ENCODE measurements at regions not wholly inside any gene's neighbourhood (a gene's known extent, or its start where the extent isn't known, plus 50 kb on each side); places are given as distances from the start of the nearest gene placed in this dataset.

DNA sequence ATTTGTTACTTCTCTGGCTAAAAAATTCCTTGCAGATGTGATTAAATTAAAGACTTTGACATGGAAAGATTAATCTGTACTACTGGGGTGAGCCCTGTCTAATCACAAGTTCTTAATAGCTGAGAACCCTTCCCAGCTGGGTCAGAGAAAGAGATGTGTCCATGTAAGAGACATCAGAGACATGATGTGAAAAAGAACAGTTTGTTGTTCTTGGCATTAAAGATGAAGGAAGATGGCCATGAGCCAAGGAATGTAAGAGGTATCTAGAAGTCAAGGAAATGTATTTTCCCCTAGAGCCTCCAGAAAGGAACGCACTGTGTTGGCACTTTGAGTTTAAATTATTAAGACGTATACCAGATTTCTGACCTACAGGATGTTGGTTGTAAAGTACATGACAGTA, 1271.5 kb upstream of the PRMT6 start:
- DNase-seq (ENCODE audit: low read depth in 2 of 2): no peak

DNA sequence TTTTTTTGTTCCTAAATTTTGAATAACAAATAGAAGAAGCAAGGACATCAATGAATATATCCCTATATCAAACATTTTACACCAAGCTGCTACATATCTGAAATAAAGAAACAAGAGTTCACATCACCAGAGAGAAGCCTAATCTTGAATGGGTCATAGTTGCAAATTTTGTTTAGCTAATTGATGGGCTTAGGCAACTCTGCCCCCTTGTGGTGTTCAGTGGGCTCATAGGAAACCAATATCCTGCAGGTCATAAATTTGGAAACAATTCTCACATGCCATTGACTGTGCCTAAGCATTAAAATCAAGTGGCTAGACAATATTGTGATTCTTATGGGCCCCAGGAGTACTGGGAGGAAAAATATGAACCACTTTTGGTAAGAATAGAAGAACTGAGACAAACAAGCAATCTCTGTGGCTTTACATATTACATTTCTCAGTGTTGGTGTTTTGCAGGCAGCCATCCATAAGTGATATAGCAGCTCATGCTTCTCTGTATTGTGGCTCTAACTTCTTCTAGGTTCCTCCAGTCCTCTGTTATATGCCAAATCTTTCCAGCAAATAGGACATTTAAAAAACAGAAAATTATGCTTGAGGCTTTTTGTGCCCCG, 1262.8 kb upstream of the PRMT6 start:
- DNase-seq (ENCODE audit: low read depth in 2 of 2): peak; percentile 1 to 21

- DNase-seq (ENCODE audit: low read depth in 2 of 2): no peak
These were observed 1260.7 kb upstream of the PRMT6 start for GRCh38 chr1:105795741-105796140.

DNA sequence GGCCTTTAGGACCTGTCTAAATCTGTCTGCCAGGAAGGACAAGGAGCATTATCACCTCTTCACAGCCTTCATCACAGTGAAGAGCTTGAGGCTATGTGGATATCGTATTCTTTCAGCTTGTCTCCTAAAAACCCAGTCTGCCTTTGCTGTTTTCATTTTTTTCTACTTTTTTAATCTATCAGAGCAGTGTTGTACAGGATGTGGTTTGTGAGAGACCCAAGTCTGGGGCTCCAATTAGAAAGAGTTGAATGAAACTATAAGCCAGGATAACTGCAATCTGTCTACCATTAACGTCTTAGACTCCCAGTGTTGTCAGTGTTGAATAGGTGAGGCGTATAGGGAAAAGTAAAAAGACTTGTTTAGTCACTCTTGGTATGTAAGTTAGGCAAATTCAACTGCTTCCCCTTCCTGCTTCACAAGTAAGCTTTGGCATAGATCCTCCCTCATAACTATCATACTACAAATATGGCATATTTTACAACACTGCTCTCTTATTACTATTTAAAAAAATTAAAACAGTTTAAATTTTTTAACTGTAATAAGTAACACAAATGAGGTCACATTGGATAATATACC, 1225.8 kb upstream of the PRMT6 start:
- DNase-seq (ENCODE audit: low read depth in 2 of 2): no peak

DNA sequence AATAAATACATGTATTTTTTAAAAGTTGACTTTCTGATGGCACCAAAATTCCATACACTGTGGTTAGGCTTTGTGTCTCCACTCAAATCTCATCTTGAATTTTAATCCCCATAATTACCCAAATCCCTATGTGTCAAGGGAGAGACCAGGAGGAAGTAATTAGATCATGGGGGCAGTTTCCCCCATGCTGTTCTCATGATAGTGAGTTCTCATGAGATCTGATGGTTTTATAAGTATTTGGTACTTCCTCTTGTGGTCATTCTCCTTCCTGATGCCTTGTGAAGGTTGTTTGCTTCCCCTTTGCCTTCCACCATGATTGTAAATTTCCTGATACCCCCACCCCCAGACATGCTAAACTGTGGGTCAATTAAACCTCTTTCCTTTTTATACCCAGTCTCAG, 1218.4 kb upstream of the PRMT6 start:
- no peak for DNase-seq (ENCODE audit: low read depth in 2 of 2)

GRCh38 chr1:105865546-105865945, 1190.9 kb upstream of the PRMT6 start:
- no peak for DNase-seq (ENCODE audit: low read depth in 2 of 2)

GRCh38 chr1:105872817-105873216, 1183.7 kb upstream of the PRMT6 start:
- no peak for DNase-seq (ENCODE audit: low read depth in 2 of 2)

- DNase-seq (ENCODE audit: low read depth in 2 of 2): no peak
These were observed 1181.9 kb upstream of the PRMT6 start for GRCh38 chr1:105874621-105875020.

DNA sequence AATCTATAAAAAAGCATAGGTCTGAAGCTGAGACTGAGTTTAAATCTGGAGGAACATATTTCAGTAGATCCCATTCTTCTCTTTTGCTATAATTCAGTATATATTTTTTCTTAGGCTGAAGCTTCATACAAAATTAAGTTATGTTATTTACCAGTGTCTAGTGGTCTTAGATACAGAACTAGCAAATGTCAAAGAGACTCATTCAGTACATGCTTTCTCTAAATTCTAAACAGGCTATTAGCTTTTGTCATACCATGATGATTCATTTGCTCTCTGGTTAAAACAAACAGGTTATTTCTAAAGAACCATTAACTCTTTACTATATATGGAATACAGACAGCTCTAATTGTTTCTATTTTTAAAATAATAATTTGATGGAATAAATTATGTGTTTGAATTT, 1170.2 kb upstream of the PRMT6 start:
- no peak for DNase-seq (ENCODE audit: low read depth in 2 of 2)

- DNase-seq (ENCODE audit: low read depth in 2 of 2): no peak
These were observed 1165.2 kb upstream of the PRMT6 start for GRCh38 chr1:105891308-105891707.

- DNase-seq (ENCODE audit: low read depth in 2 of 2): no peak
These were observed 1162.5 kb upstream of the PRMT6 start for GRCh38 chr1:105894006-105894405.

- no peak for DNase-seq (ENCODE audit: low read depth in 2 of 2)
These were observed 1146.7 kb upstream of the PRMT6 start for GRCh38 chr1:105909811-105910210.

DNA sequence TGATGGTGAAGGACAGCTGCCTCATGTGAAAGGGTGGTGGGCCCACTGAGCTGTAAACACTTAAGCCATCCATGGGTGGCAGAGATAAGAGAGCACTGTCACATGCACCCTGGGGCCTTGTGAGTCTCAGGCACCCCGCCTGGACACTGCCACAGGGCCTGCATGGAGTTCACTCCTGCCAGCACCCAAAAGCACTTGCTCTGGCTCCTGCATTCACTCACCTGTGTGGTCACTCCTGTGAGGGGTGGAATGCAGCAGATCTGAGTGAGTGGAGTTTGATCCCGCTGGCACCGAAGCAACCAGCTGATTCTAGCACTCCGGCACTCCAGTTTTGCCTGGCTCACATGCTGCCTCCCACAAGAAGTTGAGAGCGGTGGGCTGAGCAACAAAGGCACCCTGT, 1142.1 kb upstream of the PRMT6 start:
- DNase-seq (ENCODE audit: low read depth in 2 of 2): no peak

- no peak for DNase-seq (ENCODE audit: low read depth in 2 of 2)
These were observed 1121.7 kb upstream of the PRMT6 start for GRCh38 chr1:105934806-105935205.

GRCh38 chr1:105964879-105965278, 1091.6 kb upstream of the PRMT6 start:
- no peak for DNase-seq (ENCODE audit: low read depth in 2 of 2)

GRCh38 chr1:105997516-105997915, 1059.0 kb upstream of the PRMT6 start:
- DNase-seq (ENCODE audit: low read depth in 2 of 2): no peak

DNA sequence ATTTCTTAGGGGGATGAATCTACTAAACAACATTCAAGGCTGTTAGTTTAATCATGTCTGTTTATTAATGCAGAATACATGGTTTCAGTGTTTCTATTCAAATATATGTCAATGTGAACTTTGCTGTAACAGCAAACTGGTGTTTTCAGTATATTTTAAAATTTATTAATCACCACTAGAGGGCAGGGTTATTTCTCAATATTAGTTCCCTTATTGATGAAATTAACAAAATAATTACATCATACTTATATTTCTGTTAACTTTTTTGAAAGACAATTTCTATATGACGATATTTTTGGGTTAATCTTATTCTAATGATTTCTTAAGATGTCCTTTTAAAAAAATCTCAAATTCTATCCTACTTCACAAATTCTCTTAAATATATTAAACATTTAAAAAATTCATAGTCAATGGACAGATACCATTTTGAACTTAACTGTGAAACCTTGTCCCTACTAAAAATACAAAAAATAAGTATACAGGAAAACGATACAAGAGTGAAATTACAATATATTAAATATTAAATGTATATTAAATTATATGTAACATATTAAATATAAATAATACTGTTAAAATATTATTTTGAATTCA, 1034.1 kb upstream of the PRMT6 start:
- peak in 1 of 2 donors; percentile 1 for DNase-seq (ENCODE audit: low read depth in 2 of 2)

DNA sequence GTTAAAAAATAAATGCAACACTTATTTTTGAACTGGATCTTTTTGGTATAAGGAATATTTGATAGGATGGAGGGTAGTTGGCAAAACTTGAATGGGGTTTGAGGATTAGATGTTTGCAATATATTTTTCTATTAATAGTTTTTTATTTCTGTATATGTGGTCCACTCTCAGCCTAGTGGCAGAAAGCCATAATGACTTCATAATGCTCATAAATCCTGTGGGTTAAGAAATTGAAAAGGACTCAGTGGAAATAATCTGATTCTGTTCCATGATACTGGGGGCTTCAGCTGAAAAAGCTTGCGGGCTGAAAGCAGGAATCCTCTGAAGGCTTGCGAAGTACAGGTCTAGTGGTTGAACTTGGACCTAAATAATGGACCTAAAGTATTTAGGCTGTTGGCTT, 1028.6 kb upstream of the PRMT6 start:
- no peak for DNase-seq (ENCODE audit: low read depth in 2 of 2)

GRCh38 chr1:106037526-106037925, 1018.9 kb upstream of the PRMT6 start:
- DNase-seq (ENCODE audit: low read depth in 2 of 2): no peak

DNA sequence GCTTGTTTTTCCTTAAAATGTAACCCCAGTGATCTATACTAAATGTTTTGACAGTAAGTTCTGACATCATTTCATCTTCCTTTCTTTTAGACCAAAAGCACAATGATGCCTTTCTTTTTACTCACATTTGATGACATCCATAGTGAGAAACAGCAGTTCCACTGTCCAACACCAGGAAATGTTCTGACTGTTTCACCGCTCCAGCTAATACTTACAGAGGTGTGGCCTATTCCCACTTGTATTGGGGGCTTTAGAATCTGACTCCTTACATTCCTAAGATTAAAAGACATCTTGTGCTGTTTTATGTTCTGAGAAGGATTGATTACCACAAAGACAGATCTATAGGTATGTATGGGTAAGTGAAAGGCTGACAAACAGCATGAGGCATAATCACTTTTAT, 1018.2 kb upstream of the PRMT6 start:
- no peak for DNase-seq (ENCODE audit: low read depth in 2 of 2)

DNA sequence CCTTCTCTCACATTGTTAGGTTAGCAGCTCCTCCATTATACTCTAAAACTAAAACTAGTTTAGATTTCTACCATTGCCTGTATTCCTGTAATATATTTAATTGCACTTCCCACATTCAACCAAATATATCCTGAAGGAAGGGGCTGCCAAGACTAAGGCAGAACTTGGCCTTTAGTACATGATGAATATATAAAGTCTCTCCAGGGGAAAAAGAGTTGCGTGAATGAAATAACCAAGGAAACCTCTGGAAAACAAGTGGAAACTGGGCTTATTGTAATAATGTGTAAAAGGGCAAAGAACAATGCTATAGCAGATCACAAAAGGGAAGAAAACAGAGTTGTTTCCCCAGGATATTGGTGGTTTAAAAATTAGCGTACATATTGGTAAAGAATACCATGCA, 1012.5 kb upstream of the PRMT6 start:
- no peak for DNase-seq (ENCODE audit: low read depth in 2 of 2)

- no peak for DNase-seq (ENCODE audit: low read depth in 2 of 2)
These were observed 1009.3 kb upstream of the PRMT6 start for GRCh38 chr1:106047210-106047609.

- no peak for DNase-seq (ENCODE audit: low read depth in 2 of 2)
These were observed 1006.9 kb upstream of the PRMT6 start for GRCh38 chr1:106049595-106049994.

GRCh38 chr1:106055855-106056254, 1000.6 kb upstream of the PRMT6 start:
- DNase-seq (ENCODE audit: low read depth in 2 of 2): no peak
